ENCODE measurements at regions not wholly inside any gene's neighbourhood (a gene's known extent, or its start where the extent isn't known, plus 50 kb on each side); places are given as distances from the start of the nearest gene placed in this dataset.

DNA sequence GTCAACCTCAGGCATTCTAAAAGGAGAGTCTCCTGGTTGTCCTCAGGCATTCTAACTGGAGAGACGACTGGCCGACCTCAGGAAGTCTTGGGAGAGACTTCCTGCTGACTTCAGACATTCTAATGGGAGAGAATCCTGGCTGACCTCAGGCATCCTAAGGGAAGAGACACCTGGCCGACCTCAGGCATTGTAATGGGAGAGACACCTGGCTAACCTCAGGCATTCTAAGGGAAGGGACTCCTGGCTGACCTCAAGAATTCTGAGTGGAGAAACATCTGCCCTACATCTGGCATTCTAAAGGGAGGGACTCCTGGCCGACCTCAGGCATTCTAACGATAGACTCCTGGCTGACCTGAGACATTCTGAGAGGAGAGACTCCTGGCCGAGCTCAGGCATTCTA lies 1353.3 kb downstream of the UQCRFS1 start:
- TF ChIP-seq EZH2phosphoT487 (IDR thresholded peaks at IDR 0.05; ENCODE audit: borderline replicate concordance) = no peak
- TF ChIP-seq, protein P1, sequence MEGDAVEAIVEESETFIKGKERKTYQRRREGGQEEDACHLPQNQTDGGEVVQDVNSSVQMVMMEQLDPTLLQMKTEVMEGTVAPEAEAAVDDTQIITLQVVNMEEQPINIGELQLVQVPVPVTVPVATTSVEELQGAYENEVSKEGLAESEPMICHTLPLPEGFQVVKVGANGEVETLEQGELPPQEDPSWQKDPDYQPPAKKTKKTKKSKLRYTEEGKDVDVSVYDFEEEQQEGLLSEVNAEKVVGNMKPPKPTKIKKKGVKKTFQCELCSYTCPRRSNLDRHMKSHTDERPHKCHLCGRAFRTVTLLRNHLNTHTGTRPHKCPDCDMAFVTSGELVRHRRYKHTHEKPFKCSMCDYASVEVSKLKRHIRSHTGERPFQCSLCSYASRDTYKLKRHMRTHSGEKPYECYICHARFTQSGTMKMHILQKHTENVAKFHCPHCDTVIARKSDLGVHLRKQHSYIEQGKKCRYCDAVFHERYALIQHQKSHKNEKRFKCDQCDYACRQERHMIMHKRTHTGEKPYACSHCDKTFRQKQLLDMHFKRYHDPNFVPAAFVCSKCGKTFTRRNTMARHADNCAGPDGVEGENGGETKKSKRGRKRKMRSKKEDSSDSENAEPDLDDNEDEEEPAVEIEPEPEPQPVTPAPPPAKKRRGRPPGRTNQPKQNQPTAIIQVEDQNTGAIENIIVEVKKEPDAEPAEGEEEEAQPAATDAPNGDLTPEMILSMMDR (conservative IDR thresholded peaks at IDR 0.05; ENCODE audit: low read length) = no peak

Data from Loucy (cell line).